T47D (cell line): ENCODE measurements at regions not wholly inside any gene's neighbourhood (a gene's known extent, or its start where the extent isn't known, plus 50 kb on each side); places are given as distances from the start of the nearest gene placed in this dataset.
"Not testable (repeated sequence)": the region's sequence is repeated elsewhere in the genome, so short reads cannot be mapped to it uniquely, and the experiment has no call there.

Source experiments
- DNase-seq, 2 experiments: peaks; one replicate each; pipeline versions ENCODE4 v3.0.0 to v3.0.0-alpha.2; 2011 to 2012; ENCODE audit warnings: low read depth in 1 of 2, low spot score in 1 of 2
- JUND ChIP-seq: IDR thresholded peaks from 2 replicates; pipeline ENCODE4 v1.6.1; 2012; ENCODE audit warnings: low read depth
- in situ Hi-C: cut with HindIII; loops from 2 replicates; pipeline ENCODE4 v1.10.0; 2016; ENCODE audit warnings: low sequenced_read_pairs, low pct_unique_long_range_greater_than_20kb

DNA sequence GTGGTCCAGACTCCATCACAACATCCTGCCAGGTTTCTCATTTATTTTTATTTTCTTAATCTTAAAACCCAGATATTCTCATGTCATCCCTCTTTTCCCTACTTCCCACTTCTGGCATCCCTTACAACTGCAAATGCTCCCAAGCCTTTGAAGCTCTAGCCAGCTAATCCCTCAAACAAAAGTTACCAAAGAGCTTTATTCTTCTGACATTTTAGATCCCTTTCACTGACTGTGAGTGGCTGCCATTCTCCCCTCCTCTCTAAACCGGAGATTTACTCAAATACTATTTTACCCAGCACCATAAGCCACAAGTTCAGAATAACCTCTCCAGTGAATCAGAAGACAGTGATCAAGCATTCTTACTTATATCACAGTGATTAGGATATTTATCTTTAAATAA is 569.0 kb upstream of the SYT4 start:
- in situ Hi-C loops: no loop called here
- TF ChIP-seq JUND: no peak
- no peak for DNase-seq

DNA sequence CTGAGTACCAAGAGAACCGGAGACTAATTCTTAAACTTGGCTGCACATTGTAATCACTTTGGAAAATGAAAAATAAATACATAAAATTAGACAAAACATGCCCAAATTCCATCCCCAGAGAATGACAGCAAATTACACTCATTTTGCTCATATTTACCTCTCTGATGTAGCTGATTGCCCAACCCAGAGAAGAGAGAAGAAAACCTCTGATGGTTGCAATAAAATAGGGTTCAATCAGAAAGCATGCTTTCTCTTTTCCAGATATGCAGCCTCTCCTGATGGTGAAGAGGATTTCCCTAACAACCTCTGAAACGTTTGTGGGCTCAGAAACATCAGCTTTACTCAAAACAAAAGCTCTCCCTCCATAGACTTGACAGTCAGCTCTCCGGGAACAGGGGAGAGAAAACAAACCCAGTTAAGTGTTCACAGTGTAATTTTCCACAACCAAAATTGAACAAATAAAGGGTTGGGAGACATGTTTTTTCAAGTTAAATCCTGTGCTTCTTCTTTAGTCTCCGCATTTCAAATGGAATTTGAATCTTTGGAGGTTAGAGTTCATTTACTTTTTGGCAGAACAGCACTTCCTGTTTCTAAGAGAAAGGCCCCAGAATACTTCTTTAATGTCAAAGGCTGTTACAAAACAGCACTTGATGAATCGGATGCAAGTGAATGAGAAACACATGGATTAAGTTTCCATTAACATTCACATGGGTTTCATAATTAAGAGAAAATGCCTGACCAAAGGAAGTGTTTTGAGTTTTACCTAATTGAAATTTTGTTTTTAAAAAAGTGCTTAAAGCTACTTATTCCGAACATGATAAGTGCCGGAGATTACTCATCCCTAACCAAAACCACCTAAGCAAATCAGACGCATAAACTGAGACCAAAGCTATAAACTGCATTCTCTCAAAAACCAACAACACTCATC is 570.1 kb upstream of the SYT4 start:
- in situ Hi-C loops: no loop called here
- no peak for DNase-seq
- TF ChIP-seq JUND: no peak

GRCh38 chr18:43849831-43850230 is 572.5 kb upstream of the SYT4 start:
- in situ Hi-C loops, DNase-seq: not testable (repeated sequence)

- in situ Hi-C loops: no loop called here
- TF ChIP-seq JUND: no peak
Observed at GRCh38 chr18:43855376-43855775, 578.1 kb upstream of the SYT4 start.

GRCh38 chr18:43863180-43863579 is 585.9 kb upstream of the SYT4 start:
- in situ Hi-C loops: no loop called here
- DNase-seq: no peak
- no peak for TF ChIP-seq JUND

More at GRCh38 chr18:43855376-43855775, 578.1 kb upstream of the SYT4 start:
- no peak for DNase-seq

GRCh38 chr18:43866696-43867095 is 589.4 kb upstream of the SYT4 start:
- TF ChIP-seq JUND: no peak
- DNase-seq: peak in 1 of 2 experiments; percentile 12
- in situ Hi-C loops: no loop called here

GRCh38 chr18:43868497-43868995 is 591.3 kb upstream of the SYT4 start:
- no peak for DNase-seq
- no peak for TF ChIP-seq JUND
- in situ Hi-C loops: no loop called here

- in situ Hi-C loops: no loop called here
- peak in 1 of 2 experiments; percentile 80 for DNase-seq
Observed at GRCh38 chr18:43869451-43870008, 592.2 kb upstream of the SYT4 start.

GRCh38 chr18:43870626-43871025 is 593.3 kb upstream of the SYT4 start:
- in situ Hi-C loops: no loop called here
- TF ChIP-seq JUND: no peak
- DNase-seq: no peak

More at GRCh38 chr18:43869451-43870008, 592.2 kb upstream of the SYT4 start:
- TF ChIP-seq JUND: no peak

DNA sequence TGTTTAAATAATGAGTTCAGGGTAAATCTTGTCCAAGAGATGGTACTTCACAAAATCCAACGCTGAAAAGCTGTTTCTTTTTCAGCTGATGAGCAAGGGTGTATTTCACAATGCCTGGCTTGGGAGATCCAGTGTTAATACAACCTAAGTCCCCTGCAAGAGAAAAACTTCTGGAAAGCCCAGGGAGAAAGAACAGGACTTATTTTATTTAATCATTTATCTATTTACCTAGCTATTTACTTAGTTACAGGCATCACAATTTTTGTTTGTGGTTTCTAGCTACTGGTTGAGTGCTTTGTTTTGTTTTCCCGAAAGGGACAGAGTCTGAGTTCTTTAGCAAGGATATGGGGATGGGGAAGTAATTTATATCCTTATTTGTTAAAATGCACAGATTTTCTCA is 598.2 kb upstream of the SYT4 start:
- in situ Hi-C loops: no loop called here
- peak in 1 of 2 experiments; percentile 80 for DNase-seq
- no peak for TF ChIP-seq JUND

- DNase-seq: peak in 1 of 2 experiments; percentile 88
- in situ Hi-C loops: no loop called here
- TF ChIP-seq JUND: no peak
Observed at GRCh38 chr18:43876286-43876685, 599.0 kb upstream of the SYT4 start.

DNA sequence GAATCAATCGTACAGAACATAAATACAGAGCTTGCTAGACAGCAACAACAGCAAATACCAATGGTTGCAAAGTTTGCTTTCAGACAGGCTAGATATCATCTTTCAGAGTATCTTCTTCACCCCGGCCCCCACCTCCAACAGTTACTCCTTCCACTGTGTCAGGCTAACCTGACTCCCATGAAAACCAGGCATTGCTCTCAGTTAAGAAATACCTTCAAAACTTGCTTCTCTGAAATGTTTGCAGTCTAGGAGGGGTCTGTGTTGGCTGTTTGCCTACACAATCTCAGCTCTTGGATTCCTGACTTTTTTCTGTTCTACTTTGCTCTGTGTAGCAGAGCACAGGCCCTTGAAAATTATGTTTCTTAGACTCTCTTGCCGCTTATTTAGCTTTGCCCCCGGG is 599.5 kb upstream of the SYT4 start:
- in situ Hi-C loops: no loop called here
- TF ChIP-seq JUND: no peak

More for the DNA sequence above, 599.5 kb upstream of the SYT4 start:
- DNase-seq: peak in 1 of 2 experiments; percentile 91
